LNCAP (cell line): ENCODE measurements at regions not wholly inside any gene's neighbourhood (a gene's known extent, or its start where the extent isn't known, plus 50 kb on each side); places are given as distances from the start of the nearest gene placed in this dataset.

ENCODE experiments used
- TF ChIP-seq, protein P1 (sequence below): fragments of 450-650 bp; IDR thresholded peaks from 2 replicates; pipeline ENCODE4 v1.5.1; 2017; ENCODE audit warnings: mild to moderate bottlenecking

DNA sequence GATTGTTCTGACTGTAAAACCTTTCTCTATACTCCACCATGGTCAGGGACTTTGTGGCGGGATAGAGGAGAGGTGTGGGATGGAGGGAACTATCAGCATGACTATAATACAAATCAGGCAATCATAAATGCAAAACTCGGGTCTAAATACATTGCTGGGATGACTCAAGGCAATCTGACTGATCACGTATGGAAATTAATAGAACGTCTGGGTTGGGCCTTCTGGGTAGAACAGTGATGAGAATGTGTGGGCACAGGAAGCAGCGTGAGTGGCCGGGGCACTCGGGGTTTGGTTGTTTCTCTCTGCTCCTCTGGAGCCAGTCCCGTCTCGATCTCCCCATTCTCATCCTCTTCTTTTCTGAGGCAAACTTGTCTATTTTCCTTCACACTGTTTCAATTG, 485.8 kb downstream of the VRK1 start:
- TF ChIP-seq, protein P1, sequence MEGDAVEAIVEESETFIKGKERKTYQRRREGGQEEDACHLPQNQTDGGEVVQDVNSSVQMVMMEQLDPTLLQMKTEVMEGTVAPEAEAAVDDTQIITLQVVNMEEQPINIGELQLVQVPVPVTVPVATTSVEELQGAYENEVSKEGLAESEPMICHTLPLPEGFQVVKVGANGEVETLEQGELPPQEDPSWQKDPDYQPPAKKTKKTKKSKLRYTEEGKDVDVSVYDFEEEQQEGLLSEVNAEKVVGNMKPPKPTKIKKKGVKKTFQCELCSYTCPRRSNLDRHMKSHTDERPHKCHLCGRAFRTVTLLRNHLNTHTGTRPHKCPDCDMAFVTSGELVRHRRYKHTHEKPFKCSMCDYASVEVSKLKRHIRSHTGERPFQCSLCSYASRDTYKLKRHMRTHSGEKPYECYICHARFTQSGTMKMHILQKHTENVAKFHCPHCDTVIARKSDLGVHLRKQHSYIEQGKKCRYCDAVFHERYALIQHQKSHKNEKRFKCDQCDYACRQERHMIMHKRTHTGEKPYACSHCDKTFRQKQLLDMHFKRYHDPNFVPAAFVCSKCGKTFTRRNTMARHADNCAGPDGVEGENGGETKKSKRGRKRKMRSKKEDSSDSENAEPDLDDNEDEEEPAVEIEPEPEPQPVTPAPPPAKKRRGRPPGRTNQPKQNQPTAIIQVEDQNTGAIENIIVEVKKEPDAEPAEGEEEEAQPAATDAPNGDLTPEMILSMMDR = no peak

- TF ChIP-seq, protein P1 = no peak
These were observed 486.2 kb downstream of the VRK1 start for GRCh38 chr14:97283426-97283825.

GRCh38 chr14:97283841-97284240, 486.7 kb downstream of the VRK1 start:
- TF ChIP-seq, protein P1 = no peak

DNA sequence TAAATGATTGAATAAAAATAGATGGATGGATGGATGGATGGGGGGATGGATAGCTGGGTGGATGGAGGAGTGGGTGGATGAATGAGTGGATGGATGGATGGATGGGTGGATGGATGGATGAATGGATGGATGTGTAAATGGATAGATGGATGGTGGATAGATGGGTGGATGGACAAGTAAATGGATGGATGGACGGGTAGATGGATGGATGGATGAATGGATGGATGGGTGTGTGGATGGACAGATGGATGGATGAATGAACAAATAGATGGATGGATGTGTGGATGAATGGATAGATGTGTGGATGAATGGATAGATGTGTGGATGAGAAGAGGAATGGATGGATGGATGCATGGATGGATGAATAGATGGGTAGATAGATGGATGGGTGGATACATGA, 490.8 kb downstream of the VRK1 start:
- TF ChIP-seq, protein P1 = no peak

DNA sequence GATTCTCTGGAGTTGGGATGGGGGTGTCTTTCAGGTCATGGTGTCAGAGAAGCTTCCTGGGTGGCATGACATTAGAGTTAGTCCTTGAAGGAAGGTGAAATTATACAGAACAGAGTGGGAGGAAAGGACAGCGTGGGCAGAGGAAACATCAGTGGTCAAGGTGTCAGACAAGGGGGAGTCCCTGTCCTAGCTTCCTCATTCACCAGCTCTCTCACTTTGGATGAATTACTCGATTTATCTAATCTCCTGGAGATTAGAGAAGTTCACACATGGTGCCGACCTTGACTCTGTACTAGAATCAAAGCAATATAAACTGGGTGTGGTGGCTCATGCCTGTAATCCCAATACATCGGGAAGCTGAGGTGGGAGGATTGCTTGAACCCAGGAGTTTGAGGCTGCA, 492.9 kb downstream of the VRK1 start:
- TF ChIP-seq, protein P1 = no peak

DNA sequence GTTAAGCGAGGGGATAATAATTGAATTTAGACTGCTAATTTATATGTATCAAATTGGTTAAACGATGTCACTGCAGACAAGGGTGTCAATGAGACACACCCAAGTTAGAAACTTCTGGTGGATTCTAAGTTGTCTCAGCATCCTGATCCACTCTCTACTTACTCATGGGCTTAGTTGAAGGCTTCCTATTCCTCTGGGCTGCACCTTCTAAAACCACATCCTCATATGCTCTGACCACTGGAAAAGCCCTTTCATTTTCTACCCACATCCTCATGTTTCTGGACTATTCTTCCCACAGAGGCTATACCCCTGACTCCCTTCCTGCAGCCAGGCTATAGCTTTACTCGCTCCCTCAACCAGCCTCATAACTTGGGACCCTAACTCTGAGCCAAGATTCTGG, 493.8 kb downstream of the VRK1 start:
- TF ChIP-seq, protein P1 = no peak

GRCh38 chr14:97293659-97294058, 496.5 kb downstream of the VRK1 start:
- TF ChIP-seq, protein P1 = no peak

- TF ChIP-seq, protein P1 = no peak
These were observed 498.0 kb downstream of the VRK1 start for GRCh38 chr14:97295108-97295710.
